ENCODE measurements at regions not wholly inside any gene's neighbourhood (a gene's known extent, or its start where the extent isn't known, plus 50 kb on each side); places are given as distances from the start of the nearest gene placed in this dataset.

GRCh38 chr11:39786682-39787081 is 1672.8 kb downstream of the LRRC4C start:
- Histone ChIP-seq H3K9me3 (ENCODE audit: low read length) (peaks cover 16% of the 10 kb centered on the region; the same call in 1 of the 2 replicates), H3K27ac (ENCODE audit: extremely low read length, insufficient read depth, low read length) (no peak overlapping the region), H3K79me2 (ENCODE audit: insufficient read depth, low read length) (no peaks in the 10 kb centered on the region), H4K20me1 (ENCODE audit: insufficient read depth, low read length) (no peaks in the 10 kb centered on the region), H3K36me3 (replicated peaks in 1 of 2; ENCODE audit: control insufficient read depth in 1 of 2, insufficient read depth in 2 of 2, low read length in 2 of 2) (no peaks in the 10 kb centered on the region), H2AFZ (ENCODE audit: low read length) (no peak overlapping the region), H3K4me3 (replicated peaks in 1 of 3; ENCODE audit: insufficient read depth in 1 of 3, low read depth in 2 of 3, low read length in 3 of 3) (no peak overlapping the region), H3K27me3 (ENCODE audit: control insufficient read depth in 1 of 2, insufficient read depth in 2 of 2, low read length in 2 of 2) (no peaks in the 10 kb centered on the region), H3K4me1 (ENCODE audit: insufficient read depth, low read length) (no peaks in the 10 kb centered on the region), H3K9ac (ENCODE audit: insufficient read depth, low read depth, low read length) (no peak overlapping the region), H3K4me2 (ENCODE audit: low read depth, low read length) (no peak overlapping the region)
- BruUV-seq (replicated peaks) = no TSS peak
- no peak for DNase-seq (ENCODE audit: low spot score)
- no peak for ATAC-seq
- 54% methylated on average over 2 of the region's 8 CpGs for whole genome bisulfite sequencing (ENCODE audit: low lambda C conversion rate)
- CTCF ChIA-PET (ENCODE audit: low intra/inter-chr PET ratio, low total read pairs) = no interaction called here
- in situ Hi-C loops (cut with HindIII; ENCODE audit: extremely low pct_ligation_motif_present, low pct_unique_long_range_greater_than_20kb) (no loop called here), intact Hi-C loops (cut with micrococcal nuclease; ENCODE audit: unreplicated experiment) (no loop called here)
- FAIRE-seq = no peak
- POLR2A ChIA-PET = no interaction called here
- TF ChIP-seq MED8 (CRISPR knock-in tag; IDR thresholded peaks at IDR 0.05; ENCODE audit: insufficient replicate concordance) = no peak
- TF ChIP-seq ZFP36 (IDR thresholded peaks at IDR 0.05; ENCODE audit: borderline replicate concordance, low read depth, low read length, partially characterized antibody) = no peak
- no peak for TF ChIP-seq STAG1 (CRISPR knock-in tag; IDR thresholded peaks at IDR 0.05)
- no peak for TF ChIP-seq MAFG (CRISPR knock-in tag; IDR thresholded peaks at IDR 0.05)
- no peak for TF ChIP-seq HNF4G (IDR thresholded peaks at IDR 0.05; ENCODE audit: borderline replicate concordance, low read depth, low read length)
- TF ChIP-seq HNF4G (CRISPR knock-in tag; IDR thresholded peaks at IDR 0.05; ENCODE audit: borderline replicate concordance, low read depth) = no peak
- TF ChIP-seq POGK (CRISPR knock-in tag; conservative IDR thresholded peaks at IDR 0.05) = no peak
- no peak for TF ChIP-seq TFAP4 (IDR thresholded peaks at IDR 0.05; ENCODE audit: borderline replicate concordance, low read depth)
- no peak for TF ChIP-seq MAZ (IDR thresholded peaks at IDR 0.05; ENCODE audit: borderline replicate concordance, low read depth, low read length)
- TF ChIP-seq MAZ (CRISPR knock-in tag; IDR thresholded peaks at IDR 0.05; ENCODE audit: low read depth) = no peak
- no peak for TF ChIP-seq PRDM10 (CRISPR knock-in tag; IDR thresholded peaks at IDR 0.05; ENCODE audit: low read depth)
- TF ChIP-seq JUNB (CRISPR knock-in tag; IDR thresholded peaks at IDR 0.05; ENCODE audit: borderline replicate concordance) = no peak
- TF ChIP-seq SNAPC4 (CRISPR knock-in tag; IDR thresholded peaks at IDR 0.05) = no peak
- TF ChIP-seq ZNF562 (CRISPR knock-in tag; IDR thresholded peaks at IDR 0.05; ENCODE audit: borderline replicate concordance) = no peak
